Right lobe of liver (tissue), 4 donors: ENCODE measurements at regions not wholly inside any gene's neighbourhood (a gene's known extent, or its start where the extent isn't known, plus 50 kb on each side); places are given as distances from the start of the nearest gene placed in this dataset.

Source experiments
- CTCF ChIP-seq, 4 donors: fragments of 200-600 bp in 3 of 4; fragments of 450-650 bp in 1 of 4; IDR thresholded peaks; one replicate each; pipeline versions ENCODE4 v1.5.1 to v1.8.0; 2016 to 2022; ENCODE audit warnings: antibody characterized with exemption in 4 of 4, mild to moderate bottlenecking in 2 of 4
- POLR2A ChIP-seq: fragments of 450-650 bp; IDR thresholded peaks from one replicate; pipeline ENCODE4 v1.6.1; 2017; ENCODE audit warnings: antibody characterized with exemption, mild to moderate bottlenecking
- donor health status: DM: no; HTN: no; CAD: no.
- donor health status: DM: no; HTN: no; CAD: no.
- donor health status: DM: no; HTN: yes; CAD: no.

- TF ChIP-seq CTCF (IDR thresholded peaks at IDR 0.05) (no peak), POLR2A (no peak)
These were observed 215.6 kb downstream of the MTX2 start for GRCh38 chr2:176484838-176485237.
